Mammary epithelial cell (primary cell): ENCODE measurements at regions not wholly inside any gene's neighbourhood (a gene's known extent, or its start where the extent isn't known, plus 50 kb on each side); places are given as distances from the start of the nearest gene placed in this dataset.

Experiments
- CTCF ChIP-seq, 2 donors: IDR thresholded peaks in 1 of 2; conservative IDR thresholded peaks in 1 of 2; 2 replicates each; pipeline ENCODE4 v1.5.1; 2011 to 2012; ENCODE audit warnings: inconsistent platforms in 2 of 2, low read length in 2 of 2, mild to moderate bottlenecking in 2 of 2, control low read depth in 1 of 2, low read depth in 1 of 2; ENCODE audit not compliant: insufficient read depth in 1 of 2; ENCODE audit errors: extremely low read depth in 1 of 2
- EZH2 ChIP-seq: IDR thresholded peaks from 2 replicates; pipeline ENCODE4 v1.6.1; 2012; ENCODE audit warnings: low read length, inconsistent platforms, borderline replicate concordance

- TF ChIP-seq CTCF (conservative IDR thresholded peaks at IDR 0.05 in 1 of 2, IDR thresholded peaks at IDR 0.05 in 1 of 2; ENCODE audit: extremely low read depth in 1 of 2, insufficient read depth in 1 of 2, low read depth in 1 of 2, low read length in 2 of 2), result no peak
- TF ChIP-seq EZH2, result no peak
These were observed 121.9 kb upstream of the ASCC3 start for GRCh38 chr6:101003075-101003474.
